Muscle layer of duodenum (tissue), 2 donors: ENCODE measurements at regions not wholly inside any gene's neighbourhood (a gene's known extent, or its start where the extent isn't known, plus 50 kb on each side); places are given as distances from the start of the nearest gene placed in this dataset.
"Not testable (repeated sequence)": the region's sequence is repeated elsewhere in the genome, so short reads cannot be mapped to it uniquely, and the experiment has no call there.

ENCODE experiments used
- H3K27ac ChIP-seq: one replicate; pipeline ENCODE4 v1.7.0; 2013; ENCODE audit warnings: mild to moderate bottlenecking, low read length
- H3K27me3 ChIP-seq: one replicate; pipeline ENCODE4 v1.7.0; 2013; ENCODE audit warnings: low read depth, mild to moderate bottlenecking, control low read depth, low read length
- H3K36me3 ChIP-seq, 2 donors: one replicate each; pipeline ENCODE4 v1.7.0; 2013; ENCODE audit warnings: low read length in 2 of 2, control low read depth in 1 of 2, mild to moderate bottlenecking in 1 of 2; ENCODE audit not compliant: insufficient read depth in 2 of 2, control insufficient read depth in 1 of 2
- H3K4me1 ChIP-seq, 2 donors: one replicate each; pipeline ENCODE4 v1.7.0; 2013; ENCODE audit warnings: low read length in 2 of 2, mild to moderate bottlenecking in 2 of 2, control low read depth in 1 of 2, moderate library complexity in 1 of 2; ENCODE audit not compliant: insufficient read depth in 2 of 2, control insufficient read depth in 1 of 2
- H3K4me3 ChIP-seq, 2 donors: one replicate each; pipeline ENCODE4 v1.7.0; 2013; ENCODE audit warnings: low read length in 2 of 2, low read depth in 1 of 2, mild to moderate bottlenecking in 1 of 2
- H3K9me3 ChIP-seq, 2 donors: one replicate each; pipeline ENCODE4 v1.7.0; 2013; ENCODE audit warnings: low read length in 2 of 2, control low read depth in 1 of 2, mild to moderate bottlenecking in 1 of 2; ENCODE audit not compliant: control insufficient read depth in 1 of 2
- donor health status: healthy.

GRCh38 chr18:38720181-38720580, 1154.6 kb upstream of the CELF4 start:
- not testable (repeated sequence) for H3K4me3 ChIP-seq, H3K9me3 ChIP-seq, H3K27me3 ChIP-seq, H3K36me3 ChIP-seq, H3K4me1 ChIP-seq, H3K27ac ChIP-seq

GRCh38 chr18:38718365-38718901, 1152.8 kb upstream of the CELF4 start:
- H3K4me1 ChIP-seq, result no peaks in the 10 kb centered on the region
- no peak overlapping the region for H3K27ac ChIP-seq
- no peaks in the 10 kb centered on the region for H3K9me3 ChIP-seq
- no peaks in the 10 kb centered on the region for H3K36me3 ChIP-seq
- H3K27me3 ChIP-seq, result no peaks in the 10 kb centered on the region
- H3K4me3 ChIP-seq, result no peak overlapping the region

GRCh38 chr18:38709122-38709521, 1143.5 kb upstream of the CELF4 start:
- Histone ChIP-seq H3K4me3 (no peak overlapping the region), H3K9me3 (no peaks in the 10 kb centered on the region), H3K4me1 (no peaks in the 10 kb centered on the region), H3K27ac (no peak overlapping the region), H3K27me3 (no peaks in the 10 kb centered on the region), H3K36me3 (no peaks in the 10 kb centered on the region)

- Histone ChIP-seq H3K27me3 (no peaks in the 10 kb centered on the region), H3K4me3 (no peak overlapping the region), H3K36me3 (no peaks in the 10 kb centered on the region), H3K27ac (no peak overlapping the region), H3K9me3 (no peaks in the 10 kb centered on the region), H3K4me1 (no peaks in the 10 kb centered on the region)
These were observed 1140.8 kb upstream of the CELF4 start for GRCh38 chr18:38706373-38706772.

GRCh38 chr18:38698088-38698487, 1132.5 kb upstream of the CELF4 start:
- H3K9me3 ChIP-seq, result no peaks in the 10 kb centered on the region
- H3K36me3 ChIP-seq, result no peaks in the 10 kb centered on the region
- H3K27ac ChIP-seq, result no peak overlapping the region
- H3K4me1 ChIP-seq, result no peaks in the 10 kb centered on the region
- H3K4me3 ChIP-seq, result no peak overlapping the region
- H3K27me3 ChIP-seq, result no peaks in the 10 kb centered on the region

GRCh38 chr18:38695559-38696280, 1130.1 kb upstream of the CELF4 start:
- Histone ChIP-seq H3K4me1 (no peaks in the 10 kb centered on the region), H3K27ac (no peak overlapping the region), H3K4me3 (no peak overlapping the region), H3K9me3 (no peaks in the 10 kb centered on the region), H3K36me3 (no peaks in the 10 kb centered on the region), H3K27me3 (no peaks in the 10 kb centered on the region)

GRCh38 chr18:38693104-38693503, 1127.5 kb upstream of the CELF4 start:
- H3K27ac ChIP-seq, result no peak overlapping the region
- H3K4me1 ChIP-seq, result no peaks in the 10 kb centered on the region
- no peak overlapping the region for H3K4me3 ChIP-seq
- no peaks in the 10 kb centered on the region for H3K27me3 ChIP-seq
- H3K9me3 ChIP-seq, result no peaks in the 10 kb centered on the region
- H3K36me3 ChIP-seq, result no peaks in the 10 kb centered on the region

- H3K27ac ChIP-seq, result no peak overlapping the region
- no peaks in the 10 kb centered on the region for H3K27me3 ChIP-seq
- H3K4me3 ChIP-seq, result no peak overlapping the region
- H3K4me1 ChIP-seq, result no peaks in the 10 kb centered on the region
- no peaks in the 10 kb centered on the region for H3K36me3 ChIP-seq
- no peaks in the 10 kb centered on the region for H3K9me3 ChIP-seq
These were observed 1125.0 kb upstream of the CELF4 start for GRCh38 chr18:38690626-38691025.

- Histone ChIP-seq H3K27me3 (no peaks in the 10 kb centered on the region), H3K27ac (no peak overlapping the region), H3K36me3 (no peaks in the 10 kb centered on the region), H3K4me1 (no peaks in the 10 kb centered on the region), H3K4me3 (no peak overlapping the region), H3K9me3 (no peaks in the 10 kb centered on the region)
These were observed 1122.8 kb upstream of the CELF4 start for GRCh38 chr18:38688416-38688815.

GRCh38 chr18:38670486-38670885, 1104.9 kb upstream of the CELF4 start:
- Histone ChIP-seq H3K4me3 (no peak overlapping the region), H3K36me3 (no peaks in the 10 kb centered on the region), H3K9me3 (peaks cover 0 to 6% of the 10 kb centered on the region in 2 donors), H3K27ac (no peak overlapping the region), H3K4me1 (no peaks in the 10 kb centered on the region), H3K27me3 (no peaks in the 10 kb centered on the region)

- Histone ChIP-seq H3K36me3 (no peaks in the 10 kb centered on the region), H3K4me1 (no peaks in the 10 kb centered on the region), H3K27me3 (no peaks in the 10 kb centered on the region), H3K9me3 (no peaks in the 10 kb centered on the region), H3K27ac (no peak overlapping the region), H3K4me3 (no peak overlapping the region)
These were observed 1099.3 kb upstream of the CELF4 start for GRCh38 chr18:38664929-38665328.

GRCh38 chr18:38663682-38664081, 1098.1 kb upstream of the CELF4 start:
- no peak overlapping the region for H3K27ac ChIP-seq
- no peaks in the 10 kb centered on the region for H3K27me3 ChIP-seq
- no peaks in the 10 kb centered on the region for H3K36me3 ChIP-seq
- no peaks in the 10 kb centered on the region for H3K9me3 ChIP-seq
- H3K4me1 ChIP-seq, result no peaks in the 10 kb centered on the region
- H3K4me3 ChIP-seq, result no peak overlapping the region
